ENCODE measurements at regions not wholly inside any gene's neighbourhood (a gene's known extent, or its start where the extent isn't known, plus 50 kb on each side); places are given as distances from the start of the nearest gene placed in this dataset.

- no peak for TF ChIP-seq NR2C2 (IDR thresholded peaks at IDR 0.05; ENCODE audit: borderline replicate concordance, control insufficient read depth, insufficient read length, low read depth)
- TF ChIP-seq FOXM1 (IDR thresholded peaks at IDR 0.05; ENCODE audit: low read depth, low read length), result no peak
- no peak for TF ChIP-seq TAF1 (IDR thresholded peaks at IDR 0.05; ENCODE audit: borderline replicate concordance, low read depth, low read length)
- no peak for TF ChIP-seq NFYB (IDR thresholded peaks at IDR 0.05; ENCODE audit: insufficient read depth, low read depth, low read length)
- no peak for TF ChIP-seq ZNF384 (IDR thresholded peaks at IDR 0.05; ENCODE audit: borderline replicate concordance, low read depth, low read length)
- no peak for TF ChIP-seq ELK1 (IDR thresholded peaks at IDR 0.05; ENCODE audit: low read depth, low read length)
- TF ChIP-seq ETV6 (conservative IDR thresholded peaks at IDR 0.05 in 1 of 2, IDR thresholded peaks at IDR 0.05 in 1 of 2; ENCODE audit: borderline replicate concordance in 1 of 2, low read depth in 1 of 2), result no peak
- no peak for TF ChIP-seq USF2 (IDR thresholded peaks at IDR 0.05; ENCODE audit: borderline replicate concordance, low read depth, low read length)
- no peak for TF ChIP-seq CTCF (IDR thresholded peaks at IDR 0.05 in 2 of 3, conservative IDR thresholded peaks at IDR 0.05 in 1 of 3; ENCODE audit: control insufficient read depth in 2 of 3, extremely low read depth in 1 of 3, insufficient read depth in 1 of 3, low read depth in 3 of 3, low read length in 3 of 3)
- no peak for TF ChIP-seq LARP7 (IDR thresholded peaks at IDR 0.05)
- TF ChIP-seq SMAD1 (IDR thresholded peaks at IDR 0.05; ENCODE audit: low read depth, partially characterized antibody), result no peak
- TF ChIP-seq ZBED1 (IDR thresholded peaks at IDR 0.05; ENCODE audit: borderline replicate concordance), result no peak
- no peak for TF ChIP-seq POLR2AphosphoS2 (IDR thresholded peaks at IDR 0.05; ENCODE audit: low read depth, low read length)
Observed at GRCh38 chr5:25823330-25823873, 1178.6 kb upstream of the CDH10 start.
